MCF 10A (cell line): ENCODE measurements at regions not wholly inside any gene's neighbourhood (a gene's known extent, or its start where the extent isn't known, plus 50 kb on each side); places are given as distances from the start of the nearest gene placed in this dataset.

Source experiments
- BruUV-seq: library from RNA; stranded (reverse); fragments of 400-500 nt; replicated peaks from 2 replicates; lab custom pipeline; 2021; lab: Mats Ljungman, UMichigan
- CTCF ChIA-PET: fragments of 300-600 bp; sonication (Branson Sonifier 250); formaldehyde crosslinking; extraction: SDS; loops from one replicate; lab custom pipeline; 2021; ENCODE audit warnings: antibody characterized with exemption, inconsistent platforms; lab: Yijun Ruan, JAX
- POLR2A ChIA-PET: fragments of 300-600, 350-650 bp; sonication (Branson Sonifier 250); formaldehyde crosslinking; extraction: SDS; loops from one replicate; lab custom pipeline; 2020; ENCODE audit warnings: antibody characterized with exemption, inconsistent platforms; lab: Yijun Ruan, JAX
- DNase-seq: peaks from one replicate; pipeline ENCODE4 v3.0.0-alpha.2; 2018; ENCODE audit not compliant: unreplicated experiment
- H3K27ac Mint-ChIP-seq: one replicate; pipeline ENCODE4 v1.8.0; 2022; ENCODE audit warnings: mild to moderate bottlenecking, low read depth, mixed read lengths; ENCODE audit not compliant: unreplicated experiment
- H3K27me3 Mint-ChIP-seq: one replicate; pipeline ENCODE4 v1.8.0; 2022; ENCODE audit warnings: mixed read lengths; ENCODE audit not compliant: insufficient read depth, unreplicated experiment
- H3K36me3 Mint-ChIP-seq: one replicate; pipeline ENCODE4 v1.8.0; 2022; ENCODE audit warnings: mild to moderate bottlenecking, moderate library complexity, mixed read lengths; ENCODE audit not compliant: insufficient read depth, unreplicated experiment
- H3K4me1 Mint-ChIP-seq: one replicate; pipeline ENCODE4 v1.8.0; 2022; ENCODE audit warnings: mixed read lengths; ENCODE audit not compliant: insufficient read depth, unreplicated experiment
- H3K4me3 Mint-ChIP-seq: one replicate; pipeline ENCODE4 v1.8.0; 2022; ENCODE audit warnings: mild to moderate bottlenecking, moderate library complexity, mixed read lengths; ENCODE audit not compliant: unreplicated experiment
- H3K9me3 Mint-ChIP-seq: one replicate; pipeline ENCODE4 v1.8.0; 2022; ENCODE audit warnings: mixed read lengths; ENCODE audit not compliant: unreplicated experiment
- intact Hi-C: fragments of 100-400 bp; cut with micrococcal nuclease; formaldehyde crosslinking; loops from 2 replicates; pipeline ENCODE4 v1.14.1; 2022
- TF ChIP-seq, protein P1 (sequence below): fragments of 200-600 bp; IDR thresholded peaks from one replicate; pipeline ENCODE4 v1.8.0; 2022; ENCODE audit warnings: antibody characterized with exemption, mild to moderate bottlenecking; ENCODE audit not compliant: unreplicated experiment

DNA sequence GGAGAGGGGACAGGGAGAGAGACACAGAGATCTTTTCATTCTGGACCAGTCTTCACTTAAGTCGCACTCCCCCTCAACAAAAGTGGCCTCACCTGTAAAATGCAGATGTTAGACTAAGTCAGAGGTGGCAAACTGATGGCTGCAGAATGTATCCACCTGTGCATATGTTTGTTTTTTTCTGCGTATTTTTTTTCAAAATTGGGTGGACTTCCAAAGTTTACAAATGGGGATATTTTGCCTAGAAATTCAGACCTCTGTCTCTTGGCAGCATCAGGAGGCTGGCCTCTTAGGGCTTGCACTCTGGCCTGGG is 525.0 kb downstream of the MATN1 start:
- H3K9me3 Mint-ChIP-seq = no peaks in the 10 kb centered on the region
- H3K4me1 Mint-ChIP-seq = no peaks in the 10 kb centered on the region
- ChIA-PET POLR2A (interaction anchor here (0.6 kb wide), 1 partner anchor 1332 kb away, joined by 3 read pairs; no protein-coding TSS in a partner anchor), CTCF (interaction anchor here (0.6 kb wide), 1 partner anchor 34 kb away, joined by 4 read pairs; no protein-coding TSS in a partner anchor)
- intact Hi-C loops = no loop called here
- BruUV-seq = no TSS peak
- H3K27ac Mint-ChIP-seq = no peak overlapping the region
- H3K27me3 Mint-ChIP-seq = peaks cover 27% of the 10 kb centered on the region
- H3K36me3 Mint-ChIP-seq = no peaks in the 10 kb centered on the region
- DNase-seq = no peak
- TF ChIP-seq, protein P1, sequence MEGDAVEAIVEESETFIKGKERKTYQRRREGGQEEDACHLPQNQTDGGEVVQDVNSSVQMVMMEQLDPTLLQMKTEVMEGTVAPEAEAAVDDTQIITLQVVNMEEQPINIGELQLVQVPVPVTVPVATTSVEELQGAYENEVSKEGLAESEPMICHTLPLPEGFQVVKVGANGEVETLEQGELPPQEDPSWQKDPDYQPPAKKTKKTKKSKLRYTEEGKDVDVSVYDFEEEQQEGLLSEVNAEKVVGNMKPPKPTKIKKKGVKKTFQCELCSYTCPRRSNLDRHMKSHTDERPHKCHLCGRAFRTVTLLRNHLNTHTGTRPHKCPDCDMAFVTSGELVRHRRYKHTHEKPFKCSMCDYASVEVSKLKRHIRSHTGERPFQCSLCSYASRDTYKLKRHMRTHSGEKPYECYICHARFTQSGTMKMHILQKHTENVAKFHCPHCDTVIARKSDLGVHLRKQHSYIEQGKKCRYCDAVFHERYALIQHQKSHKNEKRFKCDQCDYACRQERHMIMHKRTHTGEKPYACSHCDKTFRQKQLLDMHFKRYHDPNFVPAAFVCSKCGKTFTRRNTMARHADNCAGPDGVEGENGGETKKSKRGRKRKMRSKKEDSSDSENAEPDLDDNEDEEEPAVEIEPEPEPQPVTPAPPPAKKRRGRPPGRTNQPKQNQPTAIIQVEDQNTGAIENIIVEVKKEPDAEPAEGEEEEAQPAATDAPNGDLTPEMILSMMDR = no peak
- H3K4me3 Mint-ChIP-seq = no peak overlapping the region

GRCh38 chr1:30197639-30198450 is 525.5 kb downstream of the MATN1 start:
- no peak for DNase-seq
- H3K4me3 Mint-ChIP-seq = no peak overlapping the region
- H3K9me3 Mint-ChIP-seq = no peaks in the 10 kb centered on the region
- intact Hi-C loops = no loop called here
- no peaks in the 10 kb centered on the region for H3K36me3 Mint-ChIP-seq
- ChIA-PET POLR2A (no interaction called here), CTCF (no interaction called here)
- TF ChIP-seq, protein P1 = no peak
- H3K27me3 Mint-ChIP-seq = peaks cover 27% of the 10 kb centered on the region
- no TSS peak for BruUV-seq
- no peak overlapping the region for H3K27ac Mint-ChIP-seq
- peaks cover 4% of the 10 kb centered on the region for H3K4me1 Mint-ChIP-seq

DNA sequence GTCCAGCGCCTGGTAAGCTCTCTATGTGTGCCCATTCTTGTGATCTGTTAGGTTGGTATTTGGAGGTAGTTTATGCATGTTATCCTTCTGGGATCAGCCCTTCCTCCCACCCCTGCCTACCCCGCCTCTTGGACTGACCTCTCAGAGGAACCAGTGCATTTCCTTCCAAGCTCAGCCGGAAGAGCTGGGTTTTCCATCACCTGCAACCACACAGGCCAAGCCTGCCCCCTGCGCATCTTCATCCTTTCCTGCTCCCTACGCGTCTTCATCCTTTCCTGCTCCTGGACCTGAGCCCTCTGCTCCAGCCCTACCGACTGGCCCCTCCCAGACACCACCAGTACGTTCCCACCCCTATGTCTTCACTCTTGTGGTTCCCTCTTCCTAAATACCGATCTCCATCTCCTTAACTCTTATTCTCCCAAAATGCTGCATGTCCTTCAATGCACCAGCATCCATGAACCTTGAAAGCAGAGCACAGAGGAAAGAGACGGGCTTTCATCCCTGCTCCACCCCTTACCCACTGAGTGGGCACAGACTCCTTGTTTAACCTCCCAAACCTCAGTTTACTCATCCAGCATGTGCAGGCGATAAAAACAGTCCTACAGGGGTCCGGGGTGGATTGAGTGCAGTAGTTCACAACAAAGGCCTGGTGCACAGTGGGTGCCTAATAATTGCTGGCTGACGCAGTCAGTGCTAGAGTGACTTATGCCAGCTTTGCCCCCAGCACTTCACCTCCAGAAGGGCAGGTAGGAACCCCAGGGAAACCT is 526.3 kb downstream of the MATN1 start:
- Mint-ChIP-seq H3K9me3 (no peaks in the 10 kb centered on the region), H3K36me3 (no peaks in the 10 kb centered on the region), H3K27ac (no peak overlapping the region), H3K4me1 (peaks cover 5% of the 10 kb centered on the region), H3K27me3 (peaks cover 27% of the 10 kb centered on the region), H3K4me3 (no peak overlapping the region)
- BruUV-seq = no TSS peak
- TF ChIP-seq, protein P1 = no peak
- ChIA-PET CTCF (no interaction called here), POLR2A (no interaction called here)
- intact Hi-C loops = no loop called here
- no peak for DNase-seq

DNA sequence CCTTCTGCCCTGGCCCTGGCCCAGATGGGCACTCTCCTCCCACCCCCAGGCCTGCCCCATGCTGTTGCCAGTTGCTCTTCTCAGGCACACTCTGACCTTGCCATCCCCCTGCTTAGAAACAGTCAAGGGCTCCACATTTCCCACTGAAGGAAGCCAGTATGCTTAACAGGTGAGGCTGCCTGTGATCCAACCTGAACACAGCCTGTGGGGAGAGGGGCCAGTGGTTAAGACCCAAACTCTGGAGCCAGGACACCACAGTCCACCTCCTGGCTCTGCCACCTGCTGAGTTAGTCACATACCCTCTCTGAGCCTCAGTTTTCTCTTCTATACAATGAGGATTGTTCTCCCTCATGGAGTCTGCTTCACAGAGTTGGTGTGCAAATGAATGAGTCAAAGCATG is 526.9 kb downstream of the MATN1 start:
- H3K4me1 Mint-ChIP-seq = peaks cover 5% of the 10 kb centered on the region
- intact Hi-C loops = no loop called here
- ChIA-PET CTCF (no interaction called here), POLR2A (no interaction called here)
- BruUV-seq = no TSS peak
- H3K4me3 Mint-ChIP-seq = no peak overlapping the region
- no peak for DNase-seq
- peaks cover 27% of the 10 kb centered on the region for H3K27me3 Mint-ChIP-seq
- H3K27ac Mint-ChIP-seq = no peak overlapping the region
- H3K36me3 Mint-ChIP-seq = no peaks in the 10 kb centered on the region
- TF ChIP-seq, protein P1 = no peak
- no peaks in the 10 kb centered on the region for H3K9me3 Mint-ChIP-seq
